ENCODE measurements at regions not wholly inside any gene's neighbourhood (a gene's known extent, or its start where the extent isn't known, plus 50 kb on each side); places are given as distances from the start of the nearest gene placed in this dataset.

DNA sequence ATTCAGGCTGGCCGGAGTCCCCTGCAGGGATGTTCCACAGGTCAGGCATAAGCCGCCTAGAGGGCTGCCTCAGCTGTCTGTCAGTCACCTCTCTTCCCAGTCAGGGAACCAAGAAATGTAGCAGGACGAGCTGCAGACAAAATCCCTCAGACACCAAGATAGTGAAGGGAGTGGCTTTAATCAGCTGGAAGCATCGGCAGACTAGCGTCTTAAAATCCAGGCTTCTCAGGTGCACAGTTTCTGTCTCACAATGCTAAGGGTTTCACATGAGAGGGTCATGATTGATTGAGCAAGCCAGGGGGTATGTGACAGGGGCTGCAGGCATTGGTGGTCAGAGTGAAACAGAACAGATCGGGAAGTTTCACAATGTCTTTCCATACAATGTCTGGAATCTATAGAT lies 247.2 kb downstream of the CDH10 start:
- Histone ChIP-seq H3K36me3 (ENCODE audit: control insufficient read depth in 2 of 2, extremely low read depth in 1 of 2, insufficient read depth in 2 of 2, low read length in 2 of 2) (no peaks in the 10 kb centered on the region), H3K79me2 (ENCODE audit: control insufficient read depth, insufficient read depth, low read length) (no peaks in the 10 kb centered on the region), H3K9ac (ENCODE audit: control insufficient read depth, extremely low read depth, insufficient read depth, low read length) (no peak overlapping the region), H3K4me1 (ENCODE audit: control insufficient read depth, extremely low read depth, insufficient read depth, low read length) (no peaks in the 10 kb centered on the region), H3K27me3 (ENCODE audit: control insufficient read depth, extremely low read depth, insufficient read depth, low read length) (no peaks in the 10 kb centered on the region), H2AFZ (ENCODE audit: control insufficient read depth, low read length) (no peak overlapping the region), H3K27ac (ENCODE audit: control insufficient read depth, insufficient read depth, low read length) (no peak overlapping the region), H3K4me3 (ENCODE audit: control insufficient read depth in 2 of 3, extremely low read depth in 1 of 3, insufficient read depth in 2 of 3, low read depth in 1 of 3, low read length in 3 of 3) (no peak overlapping the region), H3K9me1 (ENCODE audit: control insufficient read depth, extremely low read depth, insufficient read depth, low read length) (no peaks in the 10 kb centered on the region), H3K9me3 (ENCODE audit: control insufficient read depth, low read depth, low read length) (no peaks in the 10 kb centered on the region), H4K20me1 (ENCODE audit: control insufficient read depth, extremely low read depth, insufficient read depth, low read length) (no peaks in the 10 kb centered on the region), H3K4me2 (ENCODE audit: control insufficient read depth, extremely low read depth, insufficient read depth, low read depth, low read length) (no peak overlapping the region)
- FAIRE-seq (no peak), DNase-seq (ENCODE audit: low read depth, low spot score) (no peak)
- TF ChIP-seq EZH2 (IDR thresholded peaks at IDR 0.05; ENCODE audit: low read length) (no peak), CTCF (optimal IDR thresholded peaks at IDR 0.05 in 1 of 3, IDR thresholded peaks at IDR 0.05 in 1 of 3, conservative IDR thresholded peaks at IDR 0.05 in 1 of 3; ENCODE audit: extremely low read depth in 1 of 3, insufficient read depth in 2 of 3, low read length in 3 of 3) (no peak)
- dilution Hi-C loops (cut with MboI; ENCODE audit: extremely low pct_ligation_motif_present, low sequenced_read_pairs) = no loop called here

DNA sequence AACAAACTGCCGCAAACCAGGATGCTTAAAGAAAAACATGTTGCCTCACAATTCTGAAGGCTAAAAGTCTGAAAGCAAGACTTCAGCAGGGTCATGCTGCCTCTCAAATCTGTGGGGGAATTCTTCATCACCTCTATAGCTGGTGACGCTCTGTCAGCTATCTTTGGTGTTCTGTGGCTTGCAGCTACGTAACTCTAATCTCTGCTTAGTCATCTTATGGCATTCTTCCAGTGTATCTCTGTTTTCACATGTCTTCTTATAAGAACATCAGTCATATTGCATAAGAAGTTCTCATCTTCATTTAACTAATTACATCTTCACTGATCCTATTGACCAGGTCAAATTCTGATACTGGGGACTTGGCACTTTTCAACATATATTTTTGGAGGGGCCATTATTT lies 243.0 kb downstream of the CDH10 start:
- H3K9ac ChIP-seq (ENCODE audit: control insufficient read depth, extremely low read depth, insufficient read depth, low read length) = no peak overlapping the region
- H2AFZ ChIP-seq (ENCODE audit: control insufficient read depth, low read length) = no peak overlapping the region
- H3K9me3 ChIP-seq (ENCODE audit: control insufficient read depth, low read depth, low read length) = no peaks in the 10 kb centered on the region
- H3K79me2 ChIP-seq (ENCODE audit: control insufficient read depth, insufficient read depth, low read length) = no peaks in the 10 kb centered on the region
- no peaks in the 10 kb centered on the region for H4K20me1 ChIP-seq (ENCODE audit: control insufficient read depth, extremely low read depth, insufficient read depth, low read length)
- H3K36me3 ChIP-seq (ENCODE audit: control insufficient read depth in 2 of 2, extremely low read depth in 1 of 2, insufficient read depth in 2 of 2, low read length in 2 of 2) = no peaks in the 10 kb centered on the region
- no peaks in the 10 kb centered on the region for H3K27me3 ChIP-seq (ENCODE audit: control insufficient read depth, extremely low read depth, insufficient read depth, low read length)
- TF ChIP-seq EZH2 (IDR thresholded peaks at IDR 0.05; ENCODE audit: low read length) (no peak), CTCF (optimal IDR thresholded peaks at IDR 0.05 in 1 of 3, IDR thresholded peaks at IDR 0.05 in 1 of 3, conservative IDR thresholded peaks at IDR 0.05 in 1 of 3; ENCODE audit: extremely low read depth in 1 of 3, insufficient read depth in 2 of 3, low read length in 3 of 3) (no peak)
- FAIRE-seq (no peak), DNase-seq (ENCODE audit: low read depth, low spot score) (no peak)
- H3K4me1 ChIP-seq (ENCODE audit: control insufficient read depth, extremely low read depth, insufficient read depth, low read length) = no peaks in the 10 kb centered on the region
- H3K4me2 ChIP-seq (ENCODE audit: control insufficient read depth, extremely low read depth, insufficient read depth, low read depth, low read length) = no peak overlapping the region
- dilution Hi-C loops (cut with MboI; ENCODE audit: extremely low pct_ligation_motif_present, low sequenced_read_pairs) = no loop called here
- no peak overlapping the region for H3K4me3 ChIP-seq (ENCODE audit: control insufficient read depth in 2 of 3, extremely low read depth in 1 of 3, insufficient read depth in 2 of 3, low read depth in 1 of 3, low read length in 3 of 3)
- H3K9me1 ChIP-seq (ENCODE audit: control insufficient read depth, extremely low read depth, insufficient read depth, low read length) = no peaks in the 10 kb centered on the region
- H3K27ac ChIP-seq (ENCODE audit: control insufficient read depth, insufficient read depth, low read length) = no peak overlapping the region
